SH-SY5Y (cell line): ENCODE measurements at regions not wholly inside any gene's neighbourhood (a gene's known extent, or its start where the extent isn't known, plus 50 kb on each side); places are given as distances from the start of the nearest gene placed in this dataset.
A peak's percentile ranks its signal among the peaks of the same experiment; 100 is the strongest.

Source experiments
- GATA2 ChIP-seq: IDR thresholded peaks from 2 replicates; pipeline ENCODE4 v1.6.1; 2011; ENCODE audit warnings: mild to moderate bottlenecking, low read depth, low read length
- GATA3 ChIP-seq: IDR thresholded peaks from 2 replicates; pipeline ENCODE4 v1.6.1; 2011; ENCODE audit warnings: low read depth, mild to moderate bottlenecking, low read length, moderate library complexity

- peak; percentile 73 for TF ChIP-seq GATA2
- TF ChIP-seq GATA3 = peak; percentile 83
These were observed 2204.9 kb upstream of the WWC1 start for GRCh38 chr5:166086568-166086967.
